ENCODE measurements at regions not wholly inside any gene's neighbourhood (a gene's known extent, or its start where the extent isn't known, plus 50 kb on each side); places are given as distances from the start of the nearest gene placed in this dataset.
"Not testable (repeated sequence)": the region's sequence is repeated elsewhere in the genome, so short reads cannot be mapped to it uniquely, and the experiment has no call there.

GRCh38 chrX:22603060-22603459 lies 330.3 kb downstream of the CBLL2 start:
- intact Hi-C loops (cut with micrococcal nuclease) = no loop called here
- Histone ChIP-seq H3K27ac (replicated peaks) (no peak overlapping the region), H3K36me3 (no peaks in the 10 kb centered on the region), H3K4me3 (no peak overlapping the region), H3K4me1 (no peaks in the 10 kb centered on the region), H3K27me3 (ENCODE audit: low read depth) (no peaks in the 10 kb centered on the region), H3K9me3 (replicated peaks) (no peaks in the 10 kb centered on the region)
- no peak for DNase-seq
- no peak for TF ChIP-seq CTCF (IDR thresholded peaks at IDR 0.05; ENCODE audit: borderline replicate concordance)

GRCh38 chrX:22609452-22609851 lies 336.7 kb downstream of the CBLL2 start:
- H3K4me1 ChIP-seq; H3K36me3 ChIP-seq; H3K27ac ChIP-seq (replicated peaks); intact Hi-C loops (cut with micrococcal nuclease); DNase-seq; H3K9me3 ChIP-seq (replicated peaks); H3K27me3 ChIP-seq (ENCODE audit: low read depth); H3K4me3 ChIP-seq: not testable (repeated sequence)

- no peak for TF ChIP-seq CTCF (IDR thresholded peaks at IDR 0.05; ENCODE audit: borderline replicate concordance)
- no peaks in the 10 kb centered on the region for H3K27me3 ChIP-seq (ENCODE audit: low read depth)
- no peaks in the 10 kb centered on the region for H3K9me3 ChIP-seq (replicated peaks)
- H3K4me3 ChIP-seq = no peak overlapping the region
- intact Hi-C loops (cut with micrococcal nuclease) = no loop called here
- no peaks in the 10 kb centered on the region for H3K4me1 ChIP-seq
- no peak overlapping the region for H3K27ac ChIP-seq (replicated peaks)
- no peak for DNase-seq
- H3K36me3 ChIP-seq = no peaks in the 10 kb centered on the region
Observed at GRCh38 chrX:22616867-22617266, 344.2 kb downstream of the CBLL2 start.

GRCh38 chrX:22627576-22627975 lies 354.9 kb downstream of the CBLL2 start:
- Histone ChIP-seq H3K27me3 (ENCODE audit: low read depth) (no peaks in the 10 kb centered on the region), H3K36me3 (no peaks in the 10 kb centered on the region), H3K4me3 (no peak overlapping the region), H3K9me3 (replicated peaks) (no peaks in the 10 kb centered on the region), H3K27ac (replicated peaks) (peak overlapping the region; percentile 70), H3K4me1 (no peaks in the 10 kb centered on the region)
- TF ChIP-seq CTCF (IDR thresholded peaks at IDR 0.05; ENCODE audit: borderline replicate concordance) = no peak
- DNase-seq = no peak
- intact Hi-C loops (cut with micrococcal nuclease) = no loop called here

GRCh38 chrX:22628275-22628674 lies 355.6 kb downstream of the CBLL2 start:
- no peaks in the 10 kb centered on the region for H3K4me1 ChIP-seq
- no peaks in the 10 kb centered on the region for H3K36me3 ChIP-seq
- TF ChIP-seq CTCF (IDR thresholded peaks at IDR 0.05; ENCODE audit: borderline replicate concordance) = no peak
- intact Hi-C loops (cut with micrococcal nuclease) = no loop called here
- DNase-seq = no peak
- no peaks in the 10 kb centered on the region for H3K27me3 ChIP-seq (ENCODE audit: low read depth)
- H3K4me3 ChIP-seq = no peak overlapping the region
- no peaks in the 10 kb centered on the region for H3K9me3 ChIP-seq (replicated peaks)
- peak overlapping the region; percentile 70 for H3K27ac ChIP-seq (replicated peaks)

GRCh38 chrX:22629105-22629725 lies 356.5 kb downstream of the CBLL2 start:
- no peaks in the 10 kb centered on the region for H3K36me3 ChIP-seq
- H3K4me1 ChIP-seq = no peaks in the 10 kb centered on the region
- no peaks in the 10 kb centered on the region for H3K9me3 ChIP-seq (replicated peaks)
- peak overlapping the region; percentile 70 for H3K27ac ChIP-seq (replicated peaks)
- intact Hi-C loops (cut with micrococcal nuclease) = no loop called here
- no peak overlapping the region for H3K4me3 ChIP-seq
- no peaks in the 10 kb centered on the region for H3K27me3 ChIP-seq (ENCODE audit: low read depth)
- TF ChIP-seq CTCF (IDR thresholded peaks at IDR 0.05; ENCODE audit: borderline replicate concordance) = no peak
- no peak for DNase-seq
